Activated T-helper 2 cell treated with anti-CD3 and anti-CD28 coated beads, Interferon-gamma antibody, Interleukin-2, Interleukin-4, amounts not matched to agents 10 μg/mL and 5 μg/mL and 100 μg/mL, durations not matched to agents 14 hours and 24 hours and 36 hours (primary cell): ENCODE measurements at regions not wholly inside any gene's neighbourhood (a gene's known extent, or its start where the extent isn't known, plus 50 kb on each side); places are given as distances from the start of the nearest gene placed in this dataset.

ENCODE experiments used
- DNase-seq: peaks from one replicate; pipeline ENCODE4 v3.0.0; 2021; ENCODE audit warnings: low spot score
- H3K27ac Mint-ChIP-seq: one replicate; pipeline ENCODE4 v1.8.0; 2021; ENCODE audit warnings: mixed read lengths
- H3K27me3 Mint-ChIP-seq: one replicate; pipeline ENCODE4 v1.8.0; 2021; ENCODE audit warnings: low read depth, mixed read lengths
- H3K36me3 Mint-ChIP-seq: one replicate; pipeline ENCODE4 v1.8.0; 2021; ENCODE audit warnings: low read depth, mixed read lengths
- H3K4me1 Mint-ChIP-seq: one replicate; pipeline ENCODE4 v1.8.0; 2021; ENCODE audit warnings: low read depth, mixed read lengths
- H3K4me3 Mint-ChIP-seq: one replicate; pipeline ENCODE4 v1.8.0; 2021; ENCODE audit warnings: low read depth, mild to moderate bottlenecking, moderate library complexity, mixed read lengths
- H3K9me3 Mint-ChIP-seq: one replicate; pipeline ENCODE4 v1.8.0; 2021; ENCODE audit warnings: mixed read lengths
- intact Hi-C: fragments of 100-400 bp; cut with micrococcal nuclease; formaldehyde crosslinking; loops from one replicate; pipeline ENCODE4 v1.15.1; 2023

GRCh38 chr19:33904681-33905080, 108.0 kb downstream of the KCTD15 start:
- Mint-ChIP-seq H3K9me3 (no peaks in the 10 kb centered on the region), H3K27ac (no peak overlapping the region), H3K4me3 (no peak overlapping the region), H3K36me3 (no peaks in the 10 kb centered on the region), H3K27me3 (peaks cover 26% of the 10 kb centered on the region), H3K4me1 (peaks cover 2% of the 10 kb centered on the region)
- no peak for DNase-seq
- intact Hi-C loops, result no loop called here

DNA sequence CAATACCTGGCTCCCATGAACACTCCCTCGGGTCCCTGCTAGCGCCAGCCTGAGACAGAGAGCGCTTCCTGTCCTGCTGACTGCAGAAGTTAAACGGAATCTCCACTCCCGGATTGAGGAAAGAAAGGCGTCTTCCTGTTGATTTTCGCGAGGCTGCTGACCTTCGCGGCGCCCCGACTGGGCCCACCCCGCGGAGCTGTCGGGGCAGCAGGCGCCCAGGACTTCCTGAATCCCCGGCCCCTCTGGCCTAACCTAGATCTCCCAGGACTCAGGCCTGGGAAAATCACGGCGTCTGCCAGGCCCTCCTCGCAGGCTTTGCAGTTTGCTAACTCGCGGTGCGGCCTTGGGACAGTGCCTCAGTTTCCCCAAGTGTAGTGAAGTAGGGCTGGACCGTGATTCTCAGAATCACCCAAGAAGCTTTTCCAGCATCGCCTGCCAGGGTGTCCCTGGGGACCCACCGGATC, 108.8 kb downstream of the KCTD15 start:
- H3K4me1 Mint-ChIP-seq, result peaks cover 2% of the 10 kb centered on the region
- peaks cover 26% of the 10 kb centered on the region for H3K27me3 Mint-ChIP-seq
- H3K27ac Mint-ChIP-seq, result no peak overlapping the region
- H3K36me3 Mint-ChIP-seq, result no peaks in the 10 kb centered on the region
- no peaks in the 10 kb centered on the region for H3K9me3 Mint-ChIP-seq
- intact Hi-C loops, result no loop called here
- DNase-seq, result no peak
- no peak overlapping the region for H3K4me3 Mint-ChIP-seq

DNA sequence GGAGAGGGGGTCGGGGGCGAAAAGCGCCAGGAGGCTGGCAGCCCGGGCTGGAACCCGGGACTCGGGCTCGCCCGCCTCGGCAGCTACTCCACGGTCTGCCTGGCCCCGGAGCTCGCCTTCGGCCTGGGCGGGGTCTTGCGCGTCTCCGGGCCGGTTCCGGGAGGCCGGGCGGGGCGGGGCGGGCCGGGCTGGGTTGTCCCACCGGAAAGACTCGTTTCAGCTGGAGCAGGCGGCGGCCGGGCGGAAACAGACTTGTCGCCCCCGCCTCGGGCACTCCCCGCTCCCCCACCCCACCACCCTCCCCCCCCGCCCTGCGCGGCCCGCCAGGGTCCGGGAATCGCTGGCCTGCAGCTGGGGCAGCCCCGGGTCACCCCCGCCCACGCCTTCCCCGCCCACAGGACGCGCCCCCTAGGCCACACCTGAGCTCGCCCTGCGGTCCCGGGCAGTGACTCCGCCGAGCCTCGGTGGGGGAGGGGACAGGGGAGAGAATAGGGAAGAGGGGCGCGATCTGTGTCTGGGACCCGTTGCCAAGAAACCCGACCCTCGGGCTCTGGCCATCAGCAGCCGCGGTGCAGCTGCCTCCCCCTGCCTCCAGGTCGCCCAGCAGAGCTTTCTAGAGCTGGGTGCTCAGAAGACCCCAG, 109.4 kb downstream of the KCTD15 start:
- no peaks in the 10 kb centered on the region for H3K9me3 Mint-ChIP-seq
- H3K27me3 Mint-ChIP-seq, result peaks cover 29% of the 10 kb centered on the region
- no peak overlapping the region for H3K4me3 Mint-ChIP-seq
- no peak overlapping the region for H3K27ac Mint-ChIP-seq
- intact Hi-C loops, result no loop called here
- DNase-seq, result no peak
- peaks cover 2% of the 10 kb centered on the region for H3K4me1 Mint-ChIP-seq
- no peaks in the 10 kb centered on the region for H3K36me3 Mint-ChIP-seq

- no peaks in the 10 kb centered on the region for H3K9me3 Mint-ChIP-seq
- H3K27me3 Mint-ChIP-seq, result peaks cover 29% of the 10 kb centered on the region
Measured at GRCh38 chr19:33906578-33907335, 110.1 kb downstream of the KCTD15 start.

DNA sequence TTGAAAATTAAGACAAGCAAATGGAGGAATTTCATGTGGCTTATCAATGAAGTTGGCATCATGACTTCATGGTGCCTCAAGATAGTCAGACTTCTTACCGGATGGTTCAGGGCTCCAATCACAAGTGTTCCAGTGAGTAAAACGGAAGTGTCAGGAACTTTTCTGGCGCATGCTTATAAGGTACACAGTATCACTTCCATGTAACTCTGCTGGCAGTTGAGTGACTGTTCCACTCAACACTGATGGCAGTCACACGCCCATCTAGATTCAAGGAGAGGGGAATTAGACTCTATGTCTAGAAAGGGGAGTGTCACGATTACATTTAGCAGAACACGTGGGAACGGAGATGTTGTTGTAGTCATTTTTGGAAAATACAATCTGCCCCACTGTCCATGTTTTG, 114.3 kb downstream of the KCTD15 start:
- H3K27ac Mint-ChIP-seq, result no peak overlapping the region
- no peaks in the 10 kb centered on the region for H3K36me3 Mint-ChIP-seq
- peaks cover 16% of the 10 kb centered on the region for H3K27me3 Mint-ChIP-seq
- DNase-seq, result no peak
- intact Hi-C loops, result no loop called here
- H3K9me3 Mint-ChIP-seq, result no peaks in the 10 kb centered on the region
- H3K4me1 Mint-ChIP-seq, result no peaks in the 10 kb centered on the region
- H3K4me3 Mint-ChIP-seq, result no peak overlapping the region

More at GRCh38 chr19:33906578-33907335, 110.1 kb downstream of the KCTD15 start:
- Mint-ChIP-seq H3K4me1 (peaks cover 2% of the 10 kb centered on the region), H3K36me3 (no peaks in the 10 kb centered on the region), H3K4me3 (no peak overlapping the region), H3K27ac (no peak overlapping the region)
- no peak for DNase-seq
- intact Hi-C loops, result no loop called here

DNA sequence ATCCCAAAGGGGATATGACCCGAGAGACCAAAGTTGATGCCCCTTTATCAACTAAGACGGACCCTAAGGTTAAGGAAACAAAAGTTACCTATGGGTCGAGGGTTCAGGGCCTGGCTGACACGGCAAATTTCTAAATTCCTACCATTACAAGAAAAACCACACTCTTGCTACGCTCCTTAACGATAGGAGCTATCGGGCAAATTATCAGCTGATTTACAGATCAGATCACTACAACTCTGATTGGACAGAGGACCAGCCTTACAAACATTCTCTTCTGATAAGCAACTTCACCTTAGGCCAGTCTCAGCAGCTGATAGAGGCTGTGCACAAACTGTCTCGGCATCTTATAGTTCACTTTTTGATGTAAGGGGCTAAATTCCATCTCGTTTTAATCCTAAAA, 117.9 kb downstream of the KCTD15 start:
- H3K9me3 Mint-ChIP-seq, result no peaks in the 10 kb centered on the region
- H3K4me1 Mint-ChIP-seq, result no peaks in the 10 kb centered on the region
- H3K36me3 Mint-ChIP-seq, result no peaks in the 10 kb centered on the region
- H3K27me3 Mint-ChIP-seq, result peaks cover 3% of the 10 kb centered on the region
- no peak for DNase-seq
- no peak overlapping the region for H3K4me3 Mint-ChIP-seq
- intact Hi-C loops, result no loop called here
- H3K27ac Mint-ChIP-seq, result no peak overlapping the region

DNA sequence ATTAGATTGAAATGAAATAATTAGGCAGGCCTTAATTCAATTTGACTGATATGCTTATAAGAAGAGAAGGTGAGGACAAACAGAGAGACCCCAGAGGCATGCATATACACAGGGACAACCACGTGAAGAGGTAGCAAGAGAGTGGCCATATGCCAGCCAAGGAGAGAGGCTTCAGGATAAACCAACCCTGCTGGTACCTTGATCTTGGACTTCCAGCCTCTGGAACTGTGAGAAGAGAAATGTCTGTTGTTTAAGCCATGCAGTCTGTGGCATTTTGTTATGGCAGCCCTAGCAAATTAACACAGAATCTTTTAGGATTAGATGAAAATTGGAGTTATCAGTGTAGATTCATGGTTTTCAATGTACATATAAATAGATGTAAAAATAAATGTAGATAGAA, 120.1 kb downstream of the KCTD15 start:
- no peak for DNase-seq
- Mint-ChIP-seq H3K27ac (no peak overlapping the region), H3K36me3 (no peaks in the 10 kb centered on the region), H3K27me3 (no peaks in the 10 kb centered on the region), H3K4me3 (no peak overlapping the region), H3K4me1 (no peaks in the 10 kb centered on the region), H3K9me3 (no peaks in the 10 kb centered on the region)
- intact Hi-C loops, result no loop called here

- no peaks in the 10 kb centered on the region for H3K4me1 Mint-ChIP-seq
- H3K4me3 Mint-ChIP-seq, result no peak overlapping the region
- no peaks in the 10 kb centered on the region for H3K9me3 Mint-ChIP-seq
- H3K27me3 Mint-ChIP-seq, result no peaks in the 10 kb centered on the region
- H3K36me3 Mint-ChIP-seq, result no peaks in the 10 kb centered on the region
- no peak for DNase-seq
- intact Hi-C loops, result no loop called here
- H3K27ac Mint-ChIP-seq, result no peak overlapping the region
Measured at GRCh38 chr19:33919291-33919690, 122.6 kb downstream of the KCTD15 start.

DNA sequence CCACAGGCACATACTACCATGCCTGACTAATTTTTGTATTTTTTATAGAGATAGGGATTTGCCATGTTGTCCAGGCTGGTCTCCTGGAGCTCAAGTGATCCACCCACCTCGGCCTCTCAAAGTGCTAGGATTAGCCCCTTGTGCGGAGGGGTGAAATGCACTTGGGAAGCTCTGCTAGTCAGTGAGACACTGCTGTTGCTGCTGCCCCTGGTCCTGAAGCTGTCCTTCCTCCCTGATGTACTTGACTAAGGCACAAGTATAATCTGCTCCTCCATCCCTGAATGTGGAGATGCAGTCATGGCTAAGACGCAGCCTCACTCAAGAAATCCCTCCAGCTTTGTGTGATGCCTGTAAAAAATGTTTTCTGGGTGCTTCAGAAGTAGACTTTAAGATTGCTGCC, 124.5 kb downstream of the KCTD15 start:
- DNase-seq, result no peak
- H3K36me3 Mint-ChIP-seq, result no peaks in the 10 kb centered on the region
- H3K27ac Mint-ChIP-seq, result no peak overlapping the region
- intact Hi-C loops, result no loop called here
- no peak overlapping the region for H3K4me3 Mint-ChIP-seq
- H3K9me3 Mint-ChIP-seq, result no peaks in the 10 kb centered on the region
- no peaks in the 10 kb centered on the region for H3K4me1 Mint-ChIP-seq
- no peaks in the 10 kb centered on the region for H3K27me3 Mint-ChIP-seq

- Mint-ChIP-seq H3K4me1 (no peaks in the 10 kb centered on the region), H3K27ac (no peak overlapping the region), H3K27me3 (no peaks in the 10 kb centered on the region), H3K9me3 (no peaks in the 10 kb centered on the region), H3K4me3 (no peak overlapping the region), H3K36me3 (no peaks in the 10 kb centered on the region)
- no peak for DNase-seq
- intact Hi-C loops, result no loop called here
Measured at GRCh38 chr19:33926306-33926705, 129.6 kb downstream of the KCTD15 start.

- H3K4me1 Mint-ChIP-seq, result no peaks in the 10 kb centered on the region
- H3K27ac Mint-ChIP-seq, result no peak overlapping the region
- no peaks in the 10 kb centered on the region for H3K36me3 Mint-ChIP-seq
- intact Hi-C loops, result no loop called here
- no peaks in the 10 kb centered on the region for H3K9me3 Mint-ChIP-seq
- no peak for DNase-seq
- no peak overlapping the region for H3K4me3 Mint-ChIP-seq
- no peaks in the 10 kb centered on the region for H3K27me3 Mint-ChIP-seq
Measured at GRCh38 chr19:33927789-33928457, 131.3 kb downstream of the KCTD15 start.

DNA sequence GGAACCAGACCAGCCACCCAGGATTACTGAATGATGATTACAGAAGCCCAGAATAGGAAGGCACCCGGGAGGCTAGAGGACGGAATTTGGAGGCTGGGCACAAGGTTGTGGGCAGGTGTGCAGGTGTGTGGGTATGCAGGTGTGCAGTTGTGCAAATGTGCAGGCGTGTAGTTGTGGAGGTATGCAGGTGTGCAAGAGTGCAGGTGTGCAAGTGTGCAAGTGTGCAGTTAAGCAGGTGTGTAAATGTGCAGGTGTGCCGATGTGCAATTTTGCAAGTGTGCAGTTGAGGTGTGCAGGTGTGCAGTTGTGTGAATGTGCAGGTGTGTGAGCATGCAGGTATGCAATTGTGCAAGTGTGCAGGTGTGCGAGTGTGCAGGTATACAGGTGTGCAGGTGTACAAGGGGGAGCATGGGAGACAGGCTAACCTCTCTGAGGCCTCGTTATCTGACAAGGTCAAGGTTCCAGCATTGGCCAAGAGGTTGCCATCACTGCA, 131.8 kb downstream of the KCTD15 start:
- Mint-ChIP-seq H3K4me3 (no peak overlapping the region), H3K4me1 (no peaks in the 10 kb centered on the region), H3K36me3 (no peaks in the 10 kb centered on the region), H3K27me3 (no peaks in the 10 kb centered on the region), H3K9me3 (no peaks in the 10 kb centered on the region), H3K27ac (no peak overlapping the region)
- DNase-seq, result no peak
- intact Hi-C loops, result no loop called here

DNA sequence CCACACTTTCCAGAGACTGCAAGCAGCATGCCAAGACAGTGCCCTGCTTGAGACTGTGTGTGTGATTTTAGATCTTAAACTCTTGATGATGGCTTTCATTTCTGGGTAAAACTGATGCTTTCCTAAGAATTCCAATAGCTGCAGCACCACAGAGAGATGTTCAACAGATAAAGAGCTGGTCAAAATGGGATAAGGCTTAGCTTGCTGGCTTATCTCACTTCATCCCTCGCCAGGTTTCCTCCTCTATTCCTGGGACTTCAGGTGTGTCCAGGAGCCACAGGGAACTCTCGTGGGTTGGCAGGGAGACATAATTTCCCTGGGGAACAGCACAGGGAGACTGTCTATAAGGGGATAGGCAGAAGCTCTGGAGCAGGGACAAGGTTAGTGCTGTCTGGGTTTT, 137.3 kb downstream of the KCTD15 start:
- intact Hi-C loops, result no loop called here
- DNase-seq, result no peak
- no peaks in the 10 kb centered on the region for H3K4me1 Mint-ChIP-seq
- no peak overlapping the region for H3K4me3 Mint-ChIP-seq
- no peak overlapping the region for H3K27ac Mint-ChIP-seq
- no peaks in the 10 kb centered on the region for H3K36me3 Mint-ChIP-seq
- peaks cover 3% of the 10 kb centered on the region for H3K9me3 Mint-ChIP-seq
- no peaks in the 10 kb centered on the region for H3K27me3 Mint-ChIP-seq
